GM08714 (cell line): ENCODE measurements at regions not wholly inside any gene's neighbourhood (a gene's known extent, or its start where the extent isn't known, plus 50 kb on each side); places are given as distances from the start of the nearest gene placed in this dataset.

Experiments used
- H3K4me3 ChIP-seq: fragments of 200-500 bp; sonication (Bioruptor generic); 2 replicates; pipeline ENCODE4 v1.5.1; 2014; ENCODE audit warnings: mild to moderate bottlenecking, low read length, inconsistent platforms
- ZNF274 ChIP-seq: IDR thresholded peaks from 2 replicates; pipeline ENCODE4 v1.6.1; 2012; ENCODE audit warnings: mild to moderate bottlenecking, low read depth, low read length

DNA sequence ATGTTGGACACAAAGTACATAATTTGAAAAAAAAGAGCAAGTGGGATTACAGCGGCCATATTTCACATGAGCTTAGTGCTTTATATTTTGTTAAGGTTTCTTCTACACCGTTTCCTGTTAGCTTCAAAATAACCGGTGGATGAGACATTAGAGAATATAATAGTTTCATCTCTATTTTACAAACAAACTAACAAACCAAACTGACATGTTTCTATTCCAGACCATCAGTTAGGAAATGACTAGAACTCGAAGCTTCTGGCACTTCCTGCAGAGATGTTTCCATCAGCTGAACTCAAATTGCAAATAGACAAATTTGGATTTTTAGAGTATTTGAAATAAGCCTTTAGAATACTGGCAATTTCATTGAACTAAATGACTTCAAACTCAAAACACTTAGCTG lies 86.5 kb downstream of the MTRR start:
- no peak overlapping the region for H3K4me3 ChIP-seq
- no peak for TF ChIP-seq ZNF274

DNA sequence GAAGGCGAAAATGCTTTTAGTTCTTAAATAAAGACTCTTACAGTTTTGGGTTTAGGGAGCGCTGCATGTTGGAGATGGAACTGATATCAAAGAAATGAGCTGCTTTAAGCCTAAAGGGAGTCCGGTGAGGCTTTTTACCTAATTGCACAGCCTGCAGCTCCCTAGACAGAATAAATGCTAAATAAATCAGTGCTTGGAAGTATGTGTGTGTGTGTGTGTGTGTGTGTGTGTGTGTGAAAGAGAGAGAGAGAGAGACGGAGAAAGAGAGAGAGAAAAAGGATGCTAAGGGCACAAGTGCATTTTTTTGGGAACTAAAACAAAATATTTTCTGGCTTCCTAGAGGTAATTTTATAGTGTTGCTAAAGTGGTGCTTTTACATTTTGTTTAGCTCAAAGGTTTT lies 88.4 kb downstream of the MTRR start:
- no peak for TF ChIP-seq ZNF274
- no peak overlapping the region for H3K4me3 ChIP-seq

GRCh38 chr5:7960142-7960541 lies 91.2 kb downstream of the MTRR start:
- TF ChIP-seq ZNF274, result no peak
- H3K4me3 ChIP-seq, result no peak overlapping the region

DNA sequence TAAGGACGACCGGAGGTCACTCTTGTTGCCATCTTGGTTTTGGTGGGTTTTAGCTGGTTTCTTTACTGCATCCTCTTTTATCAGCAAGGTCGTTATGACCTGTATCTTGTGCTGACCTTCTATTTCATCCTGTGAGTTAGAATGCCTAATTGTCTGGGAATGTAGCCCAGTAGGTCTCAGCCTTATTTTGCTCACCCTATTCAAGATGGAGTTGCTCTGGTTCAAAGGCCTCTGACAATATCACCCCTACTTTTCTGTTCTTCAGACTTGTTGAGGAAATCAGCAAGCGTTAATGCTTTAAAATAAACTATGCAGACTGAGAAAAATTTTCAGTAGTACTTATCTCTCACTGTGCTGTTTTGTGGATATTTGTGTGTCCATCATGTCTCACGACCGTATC lies 92.6 kb downstream of the MTRR start:
- H3K4me3 ChIP-seq, result no peak overlapping the region
- TF ChIP-seq ZNF274, result no peak

DNA sequence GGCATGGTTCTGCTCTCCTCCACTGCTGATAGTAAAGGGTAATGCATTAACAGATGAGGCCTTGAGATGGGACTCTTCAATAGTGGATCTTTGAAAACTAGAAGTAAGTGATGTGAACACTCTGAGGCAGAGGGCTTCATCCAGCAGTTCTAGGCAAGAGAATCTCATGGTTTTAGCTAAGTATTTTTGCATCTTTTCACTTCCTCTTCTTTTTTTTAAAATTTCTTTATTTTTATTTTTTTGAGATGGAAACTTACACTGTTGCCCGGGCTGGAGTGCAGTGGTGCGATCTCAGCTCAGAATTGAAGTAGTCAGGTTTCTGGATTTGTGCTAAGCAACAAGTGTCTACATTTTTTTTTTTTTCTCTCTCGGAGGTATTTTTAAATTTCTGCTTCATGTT lies 101.9 kb downstream of the MTRR start:
- TF ChIP-seq ZNF274, result no peak
- no peak overlapping the region for H3K4me3 ChIP-seq

DNA sequence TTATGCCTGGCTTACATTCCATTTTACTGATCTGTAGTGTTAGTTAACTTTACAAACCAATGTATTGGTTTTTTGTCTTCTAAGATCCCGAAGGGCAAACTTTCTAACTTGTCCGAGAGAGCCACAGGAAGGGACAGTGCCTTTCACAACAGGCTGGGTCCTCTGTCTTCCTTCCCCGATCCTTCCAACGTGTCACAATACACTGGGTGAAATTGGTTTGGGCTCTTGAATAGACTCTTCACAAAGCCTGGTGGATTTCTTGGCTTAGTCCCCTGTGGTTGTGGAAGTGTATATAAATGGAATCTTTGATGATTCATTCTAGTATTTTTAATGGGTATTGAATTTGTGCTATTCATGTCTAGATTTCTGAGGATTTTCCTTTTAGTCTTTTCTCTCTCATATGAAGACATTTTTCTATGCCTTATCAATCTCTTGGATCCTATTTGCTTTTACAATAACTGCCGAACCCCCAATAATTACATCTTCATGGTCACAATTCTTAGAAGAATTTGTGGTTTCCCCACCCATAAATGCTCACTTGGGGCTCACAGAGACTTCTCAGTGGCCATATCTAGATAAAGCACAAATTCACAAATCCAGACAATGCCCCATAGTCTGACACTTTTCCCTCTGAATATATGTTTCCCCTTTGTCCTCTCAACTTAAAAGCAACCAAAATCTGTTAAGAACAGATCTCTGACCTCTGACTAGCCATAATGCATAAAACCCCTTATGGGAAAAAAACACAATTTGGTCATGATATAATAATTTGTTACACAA lies 107.7 kb downstream of the MTRR start:
- no peak for TF ChIP-seq ZNF274
- no peak overlapping the region for H3K4me3 ChIP-seq

GRCh38 chr5:7978114-7978513 lies 109.2 kb downstream of the MTRR start:
- H3K4me3 ChIP-seq, result no peak overlapping the region
- TF ChIP-seq ZNF274, result no peak

- TF ChIP-seq ZNF274, result no peak
- no peak overlapping the region for H3K4me3 ChIP-seq
These were observed 110.0 kb downstream of the MTRR start for GRCh38 chr5:7978991-7979390.

DNA sequence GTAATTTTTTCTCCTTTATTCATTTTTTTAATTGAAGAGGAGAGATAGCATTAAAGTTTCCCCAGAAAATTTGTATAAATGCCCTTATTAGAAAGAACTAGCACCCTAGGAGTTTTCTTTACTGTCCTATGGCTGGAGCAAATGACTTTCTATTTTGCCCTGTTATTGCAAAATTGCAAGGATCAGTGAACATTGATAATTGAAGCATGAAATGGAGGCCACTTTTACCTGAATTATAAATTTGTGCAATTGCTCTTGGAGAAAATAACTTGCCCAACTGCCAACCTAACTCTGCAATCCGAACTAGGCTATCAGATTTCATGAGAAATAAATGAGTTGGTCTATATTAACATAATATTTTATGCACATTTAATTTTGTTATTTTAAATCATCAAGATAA lies 111.9 kb downstream of the MTRR start:
- no peak for TF ChIP-seq ZNF274
- no peak overlapping the region for H3K4me3 ChIP-seq

- H3K4me3 ChIP-seq, result no peak overlapping the region
- TF ChIP-seq ZNF274, result no peak
These were observed 114.5 kb downstream of the MTRR start for GRCh38 chr5:7983433-7983832.

- H3K4me3 ChIP-seq, result no peak overlapping the region
- TF ChIP-seq ZNF274, result no peak
These were observed 122.3 kb downstream of the MTRR start for GRCh38 chr5:7991125-7991821.

- TF ChIP-seq ZNF274, result no peak
- H3K4me3 ChIP-seq, result no peak overlapping the region
These were observed 126.8 kb downstream of the MTRR start for GRCh38 chr5:7995688-7996294.

- TF ChIP-seq ZNF274, result no peak
- no peak overlapping the region for H3K4me3 ChIP-seq
These were observed 136.5 kb downstream of the MTRR start for GRCh38 chr5:8005416-8005815.

DNA sequence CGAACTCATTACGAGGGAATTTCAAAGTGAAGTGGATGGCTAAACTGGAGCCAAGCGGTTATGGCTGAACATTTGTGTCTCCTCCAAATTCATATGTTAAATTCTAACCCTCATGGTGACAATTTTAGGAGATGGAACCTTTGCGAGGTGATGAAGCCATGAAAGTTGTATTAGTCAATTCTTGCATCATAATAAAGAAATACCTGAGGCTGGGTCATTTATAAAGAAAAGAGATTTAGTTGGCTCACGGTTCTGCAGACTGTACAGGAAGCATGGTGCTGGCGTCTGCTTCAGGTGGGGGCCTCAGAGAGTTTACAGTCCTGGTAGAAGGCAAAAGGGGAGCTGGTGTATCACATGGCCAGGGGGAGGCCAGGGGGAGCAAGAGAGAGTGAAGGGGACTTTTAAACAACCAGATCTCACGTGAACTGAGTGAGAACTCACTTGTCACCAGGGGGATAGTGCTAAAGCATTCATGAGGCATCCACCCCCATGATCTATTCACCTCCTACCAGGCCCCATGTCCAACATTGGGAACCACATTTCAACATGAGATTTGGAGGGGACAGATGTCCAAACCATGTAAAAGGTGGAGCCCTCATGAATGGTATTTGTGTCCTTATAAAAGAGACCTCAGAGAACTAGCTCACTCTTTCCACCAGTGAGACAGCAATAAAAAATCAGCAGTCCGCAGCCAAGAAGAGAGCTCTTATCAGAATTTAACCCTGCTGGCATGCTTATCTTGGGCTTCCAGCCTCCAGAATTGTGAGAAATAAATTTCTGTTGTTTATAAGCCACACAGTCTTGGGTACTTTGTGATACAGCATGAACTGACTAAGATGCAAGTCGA lies 143.4 kb downstream of the MTRR start:
- no peak overlapping the region for H3K4me3 ChIP-seq
- TF ChIP-seq ZNF274, result no peak
